ENCODE measurements at regions not wholly inside any gene's neighbourhood (a gene's known extent, or its start where the extent isn't known, plus 50 kb on each side); places are given as distances from the start of the nearest gene placed in this dataset.

GRCh38 chr4:12562476-12563140 lies 921.5 kb downstream of the RAB28 start:
- Mint-ChIP-seq H3K4me3 (no peak overlapping the region), H3K27me3 (no peaks in the 10 kb centered on the region), H3K27ac (no peak overlapping the region), H3K4me1 (no peaks in the 10 kb centered on the region), H3K36me3 (ENCODE audit: low read depth) (no peaks in the 10 kb centered on the region), H3K9me3 (ENCODE audit: low read depth) (no peaks in the 10 kb centered on the region)
- intact Hi-C loops (cut with DNase I, micrococcal nuclease) = no loop called here
- DNase-seq (no peak), ATAC-seq (no peak)
- ChIA-PET CTCF (no interaction called here), POLR2A (no interaction called here)

- intact Hi-C loops (cut with DNase I, micrococcal nuclease) = no loop called here
- ATAC-seq (no peak), DNase-seq (no peak)
- no peak overlapping the region for H3K27ac Mint-ChIP-seq
- no peaks in the 10 kb centered on the region for H3K9me3 Mint-ChIP-seq (ENCODE audit: low read depth)
- ChIA-PET CTCF (no interaction called here), POLR2A (no interaction called here)
- no peaks in the 10 kb centered on the region for H3K4me1 Mint-ChIP-seq
- no peaks in the 10 kb centered on the region for H3K36me3 Mint-ChIP-seq (ENCODE audit: low read depth)
- no peak overlapping the region for H3K4me3 Mint-ChIP-seq
- H3K27me3 Mint-ChIP-seq = no peaks in the 10 kb centered on the region
These were observed 922.1 kb downstream of the RAB28 start for GRCh38 chr4:12562021-12562420.

- no peak overlapping the region for H3K27ac Mint-ChIP-seq
- ChIA-PET POLR2A (no interaction called here), CTCF (no interaction called here)
- no peaks in the 10 kb centered on the region for H3K4me1 Mint-ChIP-seq
- H3K27me3 Mint-ChIP-seq = no peaks in the 10 kb centered on the region
- H3K36me3 Mint-ChIP-seq (ENCODE audit: low read depth) = no peaks in the 10 kb centered on the region
- H3K4me3 Mint-ChIP-seq = no peak overlapping the region
- DNase-seq (no peak), ATAC-seq (no peak)
- peaks cover 4% of the 10 kb centered on the region for H3K9me3 Mint-ChIP-seq (ENCODE audit: low read depth)
- intact Hi-C loops (cut with DNase I, micrococcal nuclease) = no loop called here
These were observed 929.1 kb downstream of the RAB28 start for GRCh38 chr4:12555011-12555410.

- H3K27me3 Mint-ChIP-seq = no peaks in the 10 kb centered on the region
- POLR2A ChIA-PET = no interaction called here
- H3K27ac Mint-ChIP-seq = no peak overlapping the region
These were observed 935.5 kb downstream of the RAB28 start for GRCh38 chr4:12548678-12549077.

GRCh38 chr4:12545812-12546211 lies 938.3 kb downstream of the RAB28 start:
- H3K9me3 Mint-ChIP-seq (ENCODE audit: low read depth) = peaks cover 2% of the 10 kb centered on the region
- H3K36me3 Mint-ChIP-seq (ENCODE audit: low read depth) = no peaks in the 10 kb centered on the region
- DNase-seq = no peak
- intact Hi-C loops (cut with DNase I, micrococcal nuclease) = no loop called here
- ChIA-PET CTCF (no interaction called here), POLR2A (no interaction called here)
- H3K4me3 Mint-ChIP-seq = no peak overlapping the region
- H3K4me1 Mint-ChIP-seq = no peaks in the 10 kb centered on the region
- no peak for ATAC-seq
- no peak overlapping the region for H3K27ac Mint-ChIP-seq
- no peaks in the 10 kb centered on the region for H3K27me3 Mint-ChIP-seq

More at GRCh38 chr4:12548678-12549077, 935.5 kb downstream of the RAB28 start:
- DNase-seq (no peak), ATAC-seq (no peak)
- peaks cover 6% of the 10 kb centered on the region for H3K9me3 Mint-ChIP-seq (ENCODE audit: low read depth)
- intact Hi-C loops (cut with DNase I, micrococcal nuclease) = no loop called here
- no peak overlapping the region for H3K4me3 Mint-ChIP-seq
- H3K4me1 Mint-ChIP-seq = no peaks in the 10 kb centered on the region
- H3K36me3 Mint-ChIP-seq (ENCODE audit: low read depth) = no peaks in the 10 kb centered on the region
- CTCF ChIA-PET = no interaction called here

- no peak for DNase-seq
- no peaks in the 10 kb centered on the region for H3K4me1 Mint-ChIP-seq
- no peak for ATAC-seq
- no peak overlapping the region for H3K27ac Mint-ChIP-seq
- no peak overlapping the region for H3K4me3 Mint-ChIP-seq
- H3K27me3 Mint-ChIP-seq = no peaks in the 10 kb centered on the region
- ChIA-PET POLR2A (no interaction called here), CTCF (no interaction called here)
- no peaks in the 10 kb centered on the region for H3K36me3 Mint-ChIP-seq (ENCODE audit: low read depth)
- intact Hi-C loops (cut with DNase I, micrococcal nuclease) = no loop called here
- H3K9me3 Mint-ChIP-seq (ENCODE audit: low read depth) = no peaks in the 10 kb centered on the region
These were observed 946.0 kb downstream of the RAB28 start for GRCh38 chr4:12538162-12538561.

GRCh38 chr4:12534684-12535083 lies 949.5 kb downstream of the RAB28 start:
- ATAC-seq (no peak), DNase-seq (no peak)
- Mint-ChIP-seq H3K36me3 (ENCODE audit: low read depth) (no peaks in the 10 kb centered on the region), H3K4me1 (no peaks in the 10 kb centered on the region), H3K27me3 (no peaks in the 10 kb centered on the region), H3K9me3 (ENCODE audit: low read depth) (no peaks in the 10 kb centered on the region), H3K27ac (no peak overlapping the region), H3K4me3 (no peak overlapping the region)
- intact Hi-C loops (cut with DNase I, micrococcal nuclease) = no loop called here
- ChIA-PET CTCF (no interaction called here), POLR2A (no interaction called here)

- Mint-ChIP-seq H3K9me3 (ENCODE audit: low read depth) (peaks cover 6% of the 10 kb centered on the region), H3K27ac (no peak overlapping the region), H3K4me1 (no peaks in the 10 kb centered on the region), H3K4me3 (no peak overlapping the region), H3K36me3 (ENCODE audit: low read depth) (no peaks in the 10 kb centered on the region), H3K27me3 (no peaks in the 10 kb centered on the region)
- ATAC-seq (no peak), DNase-seq (no peak)
- POLR2A ChIA-PET = no interaction called here
- CTCF ChIA-PET = no interaction called here
- intact Hi-C loops (cut with DNase I, micrococcal nuclease) = no loop called here
These were observed 964.7 kb downstream of the RAB28 start for GRCh38 chr4:12519426-12519825.

GRCh38 chr4:12507868-12508481 lies 976.2 kb downstream of the RAB28 start:
- DNase-seq = no peak
- no peak overlapping the region for H3K27ac Mint-ChIP-seq
- no peaks in the 10 kb centered on the region for H3K4me1 Mint-ChIP-seq
- no peak overlapping the region for H3K4me3 Mint-ChIP-seq
- ATAC-seq = no peak
- no peaks in the 10 kb centered on the region for H3K36me3 Mint-ChIP-seq (ENCODE audit: low read depth)
- CTCF ChIA-PET = no interaction called here
- intact Hi-C loops (cut with DNase I, micrococcal nuclease) = no loop called here
- POLR2A ChIA-PET = no interaction called here
- no peaks in the 10 kb centered on the region for H3K27me3 Mint-ChIP-seq
- H3K9me3 Mint-ChIP-seq (ENCODE audit: low read depth) = peaks cover 3% of the 10 kb centered on the region

GRCh38 chr4:12500409-12500808 lies 983.7 kb downstream of the RAB28 start:
- Mint-ChIP-seq H3K27me3 (no peaks in the 10 kb centered on the region), H3K4me1 (no peaks in the 10 kb centered on the region), H3K9me3 (ENCODE audit: low read depth) (peaks cover 6% of the 10 kb centered on the region), H3K36me3 (ENCODE audit: low read depth) (no peaks in the 10 kb centered on the region), H3K4me3 (no peak overlapping the region), H3K27ac (no peak overlapping the region)
- POLR2A ChIA-PET = no interaction called here
- CTCF ChIA-PET = no interaction called here
- DNase-seq = no peak
- no peak for ATAC-seq
- intact Hi-C loops (cut with DNase I, micrococcal nuclease) = no loop called here

- CTCF ChIA-PET = no interaction called here
- Mint-ChIP-seq H3K4me3 (no peak overlapping the region), H3K36me3 (ENCODE audit: low read depth) (no peaks in the 10 kb centered on the region), H3K9me3 (ENCODE audit: low read depth) (peaks cover 6% of the 10 kb centered on the region), H3K27ac (no peak overlapping the region), H3K4me1 (no peaks in the 10 kb centered on the region), H3K27me3 (no peaks in the 10 kb centered on the region)
- POLR2A ChIA-PET = no interaction called here
- DNase-seq (no peak), ATAC-seq (no peak)
- intact Hi-C loops (cut with DNase I, micrococcal nuclease) = no loop called here
These were observed 984.4 kb downstream of the RAB28 start for GRCh38 chr4:12499693-12500092.

GRCh38 chr4:12495211-12495610 lies 988.9 kb downstream of the RAB28 start:
- peaks cover 1% of the 10 kb centered on the region for H3K9me3 Mint-ChIP-seq (ENCODE audit: low read depth)
- no peak overlapping the region for H3K4me3 Mint-ChIP-seq
- CTCF ChIA-PET = no interaction called here
- ATAC-seq (no peak), DNase-seq (no peak)
- no peaks in the 10 kb centered on the region for H3K36me3 Mint-ChIP-seq (ENCODE audit: low read depth)
- H3K4me1 Mint-ChIP-seq = no peaks in the 10 kb centered on the region
- POLR2A ChIA-PET = no interaction called here
- no peaks in the 10 kb centered on the region for H3K27me3 Mint-ChIP-seq
- intact Hi-C loops (cut with DNase I, micrococcal nuclease) = no loop called here
- H3K27ac Mint-ChIP-seq = no peak overlapping the region

Measured in activated CD4-positive, alpha-beta T cell treated with anti-CD3 and anti-CD28 coated beads for 36 hours (primary cell).